HepG2 (cell line): ENCODE measurements at regions not wholly inside any gene's neighbourhood (a gene's known extent, or its start where the extent isn't known, plus 50 kb on each side); places are given as distances from the start of the nearest gene placed in this dataset.

Experiments used
- ATAC-seq: fragments of 200-7000 bp; cut with Tn5 transposase; 3 replicates; pipeline ENCODE4 v1.9.1; 2020; ENCODE audit warnings: mild to moderate bottlenecking, moderate library complexity
- BruUV-seq: library from RNA; stranded (reverse); fragments of 400-500 nt; replicated peaks from 2 replicates; lab custom pipeline; 2021; lab: Mats Ljungman, UMichigan
- CTCF ChIA-PET: fragments of 300-600 bp; formaldehyde crosslinking; extraction: SDS; loops from one replicate; lab custom pipeline; 2021; ENCODE audit warnings: low total read pairs, inconsistent platforms, low intra/inter-chr PET ratio; lab: Yijun Ruan, JAX
- POLR2A ChIA-PET: fragments of 350-600 bp; sonication (Branson Sonifier 250); formaldehyde crosslinking; loops from one replicate; lab custom pipeline; 2020; ENCODE audit warnings: antibody characterized with exemption, inconsistent platforms; lab: Yijun Ruan, JAX
- DNase-seq: peaks from one replicate; pipeline ENCODE4 v3.0.0-alpha.2; 2015; ENCODE audit warnings: low spot score
- FAIRE-seq: peaks from 3 replicates; lab custom pipeline; 2011; peaks lifted over from hg19 to GRCh38; lab: Jason Lieb, UNC
- H2AFZ ChIP-seq: one replicate; pipeline ENCODE4 v1.6.1; 2011; ENCODE audit warnings: low read length, inconsistent platforms
- H3K27ac ChIP-seq: fragments of 300-600 bp; 3 replicates; pipeline ENCODE4 v1.8.0; 2011; ENCODE audit warnings: mixed run types, mild to moderate bottlenecking, mixed read lengths, low read length, inconsistent platforms; ENCODE audit not compliant: insufficient read depth; ENCODE audit errors: extremely low read length
- H3K27me3 ChIP-seq, 2 experiments: fragments of 200-600 bp in 1 of 2; 2 replicates in 1 of 2; 3 replicates in 1 of 2; pipeline versions ENCODE4 v1.6.0 to v1.8.0; 2011; ENCODE audit warnings: low read length in 2 of 2, mild to moderate bottlenecking in 2 of 2, moderate library complexity in 2 of 2, inconsistent platforms in 1 of 2; ENCODE audit not compliant: insufficient read depth in 2 of 2, control insufficient read depth in 1 of 2
- H3K36me3 ChIP-seq, 2 experiments: fragments of 200-600 bp in 1 of 2; replicated peaks in 1 of 2; 2 replicates in 1 of 2; 3 replicates in 1 of 2; pipeline versions ENCODE4 v1.5.1 to v1.8.0; 2011; ENCODE audit warnings: low read length in 2 of 2, inconsistent platforms in 1 of 2; ENCODE audit not compliant: insufficient read depth in 2 of 2, control insufficient read depth in 1 of 2
- H3K4me1 ChIP-seq: 2 replicates; pipeline ENCODE4 v1.5.1; 2012; ENCODE audit warnings: low read length, inconsistent platforms; ENCODE audit not compliant: insufficient read depth
- H3K4me2 ChIP-seq: 2 replicates; pipeline ENCODE4 v1.6.0; 2011; ENCODE audit warnings: low read depth, low read length, inconsistent platforms
- H3K4me3 ChIP-seq, 3 experiments: fragments of 200-600 bp in 1 of 3; sonication (generic), shearing (Covaris generic) in 1 of 3; replicated peaks in 1 of 3; 2 replicates each; pipeline ENCODE4 v1.5.1; 2011 to 2016; ENCODE audit warnings: low read length in 3 of 3, inconsistent platforms in 2 of 3, low read depth in 2 of 3, mild to moderate bottlenecking in 2 of 3, control low read depth in 1 of 3, mixed read lengths in 1 of 3; ENCODE audit not compliant: insufficient read depth in 1 of 3
- H3K79me2 ChIP-seq: one replicate; pipeline ENCODE4 v1.6.1; 2011; ENCODE audit warnings: low read length, inconsistent platforms; ENCODE audit not compliant: insufficient read depth
- H3K9ac ChIP-seq: 2 replicates; pipeline ENCODE4 v1.6.0; 2011; ENCODE audit warnings: mild to moderate bottlenecking, low read depth, low read length, inconsistent platforms; ENCODE audit not compliant: insufficient read depth
- H3K9me3 ChIP-seq: 2 replicates; pipeline ENCODE4 v1.5.1; 2012; ENCODE audit warnings: mild to moderate bottlenecking, low read length
- H4K20me1 ChIP-seq: 2 replicates; pipeline ENCODE4 v1.6.0; 2011; ENCODE audit warnings: inconsistent platforms, mild to moderate bottlenecking, low read length, moderate library complexity; ENCODE audit not compliant: insufficient read depth
- CHD2 ChIP-seq: IDR thresholded peaks from 2 replicates; pipeline ENCODE4 v1.6.1; 2011; ENCODE audit warnings: low read depth, low read length, improper control_type of control experiment
- MAZ ChIP-seq, 2 experiments: sonication (generic) in 1 of 2; formaldehyde crosslinking in 1 of 2; IDR thresholded peaks; 2 replicates each; pipeline versions ENCODE4 v1.5.0 to v1.6.1; 2012 to 2020; ENCODE audit warnings: low read depth in 2 of 2, mild to moderate bottlenecking in 2 of 2, borderline replicate concordance in 1 of 2, improper control_type of control experiment in 1 of 2, low read length in 1 of 2, missing genetic modification reagents in 1 of 2, moderate library complexity in 1 of 2
- NFIB ChIP-seq: sonication (generic); formaldehyde crosslinking; IDR thresholded peaks from 2 replicates; pipeline ENCODE4 v1.9.0; 2021; ENCODE audit warnings: missing genetic modification reagents, mild to moderate bottlenecking, borderline replicate concordance
- PAX8 ChIP-seq: sonication (generic); formaldehyde crosslinking; IDR thresholded peaks from 2 replicates; pipeline ENCODE4 v1.8.0; 2022; ENCODE audit warnings: mild to moderate bottlenecking, missing genetic modification reagents, borderline replicate concordance
- PRPF4 ChIP-seq: fragments of 200-400 bp; formaldehyde crosslinking; IDR thresholded peaks from 2 replicates; pipeline ENCODE4 v1.6.1; 2016; ENCODE audit warnings: low read length, low read depth; ENCODE audit not compliant: poor library complexity, severe bottlenecking
- TCF7 ChIP-seq: sonication (generic); IDR thresholded peaks from 2 replicates; pipeline ENCODE4 v1.6.1; 2016; ENCODE audit warnings: antibody characterized with exemption, low read depth
- TGIF2 ChIP-seq: IDR thresholded peaks from 2 replicates; pipeline ENCODE4 v1.6.1; 2016; ENCODE audit warnings: control low read depth, missing compliant biosample characterization
- ZMAT5 ChIP-seq: sonication (generic); formaldehyde crosslinking; IDR thresholded peaks from 2 replicates; pipeline ENCODE4 v1.5.0; 2020; ENCODE audit warnings: mild to moderate bottlenecking, low read depth, missing genetic modification reagents, borderline replicate concordance
- ZNF367 ChIP-seq: sonication (generic); formaldehyde crosslinking; IDR thresholded peaks from 2 replicates; pipeline ENCODE4 v1.4.0; 2020; ENCODE audit warnings: missing genetic modification reagents, borderline replicate concordance
- WGBS: methylation state at CpG from one replicate; pipeline ENCODE4 v1.1.6; 2017; ENCODE audit warnings: low lambda C conversion rate; 5-methylcytosine and 5-hydroxymethylcytosine counted together
- in situ Hi-C: cut with HindIII; loops from 2 replicates; pipeline ENCODE4 v1.10.0; 2017; ENCODE audit warnings: low pct_unique_long_range_greater_than_20kb; ENCODE audit not compliant: extremely low pct_ligation_motif_present
- intact Hi-C: fragments of 100-400 bp; cut with micrococcal nuclease; formaldehyde crosslinking; loops from one replicate; pipeline ENCODE4 v1.10.0; 2022; ENCODE audit not compliant: unreplicated experiment

- DNase-seq (no peak), ATAC-seq (no peak), FAIRE-seq (no peak)
- intact Hi-C loops = no loop called here
- CTCF ChIA-PET = no interaction called here
- Histone ChIP-seq H3K27ac (no peak overlapping the region), H3K27me3 (no peaks in the 10 kb centered on the region), H3K79me2 (no peaks in the 10 kb centered on the region), H2AFZ (no peak overlapping the region), H3K9me3 (no peaks in the 10 kb centered on the region), H3K4me1 (peaks cover 21% of the 10 kb centered on the region), H3K4me2 (no peak overlapping the region), H3K9ac (no peak overlapping the region), H4K20me1 (no peaks in the 10 kb centered on the region), H3K36me3 (no peaks in the 10 kb centered on the region), H3K4me3 (no peak overlapping the region)
- WGBS = 88% methylated on average over 2 of the region's 2 CpGs
- no TSS peak for BruUV-seq
- TF ChIP-seq NFIB (CRISPR knock-in tag) (no peak), PAX8 (CRISPR knock-in tag) (no peak), MAZ (IDR thresholded peaks at IDR 0.05; ENCODE audit: borderline replicate concordance, low read depth, low read length) (no peak), MAZ (CRISPR knock-in tag; IDR thresholded peaks at IDR 0.05; ENCODE audit: low read depth) (no peak), ZNF367 (CRISPR knock-in tag) (no peak), ZMAT5 (CRISPR knock-in tag) (no peak), PRPF4 (no peak), CHD2 (no peak), TCF7 (no peak), TGIF2 (no peak)
- in situ Hi-C loops = no loop called here
- POLR2A ChIA-PET = no interaction called here
Observed at GRCh38 chr2:31735716-31736115, 155.0 kb upstream of the SRD5A2 start.
